ENCODE measurements at regions not wholly inside any gene's neighbourhood (a gene's known extent, or its start where the extent isn't known, plus 50 kb on each side); places are given as distances from the start of the nearest gene placed in this dataset.

GRCh38 chr4:111999801-112000200 lies 145.5 kb upstream of the FAM241A start:
- Histone ChIP-seq H3K27me3 (ENCODE audit: control insufficient read depth in 2 of 2, insufficient read depth in 2 of 2, low read length in 2 of 2) (no peaks in the 10 kb centered on the region), H3K27ac (ENCODE audit: insufficient read depth, low read depth, low read length) (no peak overlapping the region), H2AFZ (ENCODE audit: low read depth, low read length) (no peak overlapping the region), H3K4me3 (replicated peaks in 1 of 3; ENCODE audit: insufficient read depth in 1 of 3, low read depth in 1 of 3, low read length in 3 of 3) (no peak overlapping the region), H4K20me1 (replicated peaks; ENCODE audit: control insufficient read depth, extremely low read depth, insufficient read depth, low read length) (no peaks in the 10 kb centered on the region), H3K36me3 (ENCODE audit: control insufficient read depth in 2 of 2, extremely low read depth in 1 of 2, insufficient read depth in 2 of 2, low read length in 2 of 2) (no peaks in the 10 kb centered on the region), H3K9me3 (replicated peaks; ENCODE audit: control insufficient read depth, insufficient read depth, low read length) (no peaks in the 10 kb centered on the region), H3K4me1 (ENCODE audit: control insufficient read depth, extremely low read depth, insufficient read depth, low read length) (no peaks in the 10 kb centered on the region), H3K9me1 (replicated peaks; ENCODE audit: control insufficient read depth, extremely low read depth, insufficient read depth, low read length) (no peaks in the 10 kb centered on the region), H3K79me2 (ENCODE audit: control insufficient read depth, insufficient read depth, low read length) (no peaks in the 10 kb centered on the region), H3K9ac (replicated peaks; ENCODE audit: extremely low read depth, insufficient read depth, low read length) (no peak overlapping the region), H3K4me2 (ENCODE audit: insufficient read depth, low read length) (no peak overlapping the region)
- CTCF ChIA-PET, result no interaction called here
- TF ChIP-seq EZH2 (IDR thresholded peaks at IDR 0.05; ENCODE audit: borderline replicate concordance, low read depth, low read length, severe bottlenecking), result no peak
- no peak for TF ChIP-seq POLR2AphosphoS5 (IDR thresholded peaks at IDR 0.05; ENCODE audit: insufficient read depth, low read depth, low read length)
- TF ChIP-seq MAX (IDR thresholded peaks at IDR 0.05; ENCODE audit: insufficient read depth, insufficient read length), result no peak
- TF ChIP-seq CTCF (IDR thresholded peaks at IDR 0.05; ENCODE audit: extremely low read depth in 1 of 2, insufficient read depth in 1 of 2, low read depth in 1 of 2, low read length in 2 of 2), result no peak
- no peak for TF ChIP-seq FOS (IDR thresholded peaks at IDR 0.05; ENCODE audit: borderline replicate concordance, insufficient read depth, low read length)
- TF ChIP-seq MYC (IDR thresholded peaks at IDR 0.05; ENCODE audit: low read depth, low read length), result no peak
- intact Hi-C loops (cut with micrococcal nuclease), result no loop called here
- no peak for FAIRE-seq
- POLR2A ChIA-PET, result no interaction called here
- no peak for DNase-seq (ENCODE audit: low read depth, low spot score)
- dilution Hi-C loops (cut with MboI; ENCODE audit: extremely low pct_ligation_motif_present, low sequenced_read_pairs), result no loop called here
- BruUV-seq (replicated peaks), result no TSS peak

- intact Hi-C loops (cut with micrococcal nuclease), result no loop called here
- TF ChIP-seq JUN (IDR thresholded peaks at IDR 0.05; ENCODE audit: borderline replicate concordance, insufficient read depth, insufficient read length, low read depth) (no peak), MAX (IDR thresholded peaks at IDR 0.05; ENCODE audit: insufficient read depth, insufficient read length) (no peak), MYC (IDR thresholded peaks at IDR 0.05; ENCODE audit: low read depth, low read length) (no peak)
- no peak for DNase-seq (ENCODE audit: low read depth, low spot score)
- ChIA-PET CTCF (no interaction called here), POLR2A (no interaction called here)
- H3K4me1 ChIP-seq (ENCODE audit: control insufficient read depth, extremely low read depth, insufficient read depth, low read length), result no peaks in the 10 kb centered on the region
- no peak overlapping the region for H3K4me3 ChIP-seq (replicated peaks in 1 of 3; ENCODE audit: insufficient read depth in 1 of 3, low read depth in 1 of 3, low read length in 3 of 3)
- BruUV-seq (replicated peaks), result no TSS peak
- H3K9me3 ChIP-seq (replicated peaks; ENCODE audit: control insufficient read depth, insufficient read depth, low read length), result no peaks in the 10 kb centered on the region
- no peak overlapping the region for H2AFZ ChIP-seq (ENCODE audit: low read depth, low read length)
- no peak overlapping the region for H3K4me2 ChIP-seq (ENCODE audit: insufficient read depth, low read length)
- no peak overlapping the region for H3K27ac ChIP-seq (ENCODE audit: insufficient read depth, low read depth, low read length)
- no peaks in the 10 kb centered on the region for H4K20me1 ChIP-seq (replicated peaks; ENCODE audit: control insufficient read depth, extremely low read depth, insufficient read depth, low read length)
- FAIRE-seq, result no peak
- dilution Hi-C loops (cut with MboI; ENCODE audit: extremely low pct_ligation_motif_present, low sequenced_read_pairs), result no loop called here
- H3K79me2 ChIP-seq (ENCODE audit: control insufficient read depth, insufficient read depth, low read length), result no peaks in the 10 kb centered on the region
- no peaks in the 10 kb centered on the region for H3K36me3 ChIP-seq (ENCODE audit: control insufficient read depth in 2 of 2, extremely low read depth in 1 of 2, insufficient read depth in 2 of 2, low read length in 2 of 2)
- no peaks in the 10 kb centered on the region for H3K27me3 ChIP-seq (ENCODE audit: control insufficient read depth in 2 of 2, insufficient read depth in 2 of 2, low read length in 2 of 2)
- no peaks in the 10 kb centered on the region for H3K9me1 ChIP-seq (replicated peaks; ENCODE audit: control insufficient read depth, extremely low read depth, insufficient read depth, low read length)
- H3K9ac ChIP-seq (replicated peaks; ENCODE audit: extremely low read depth, insufficient read depth, low read length), result no peak overlapping the region
Measured at GRCh38 chr4:112001041-112001440, 144.2 kb upstream of the FAM241A start.

Measured in endothelial cell of umbilical vein (primary cell).